NCI-H1694 (cell line): ENCODE measurements at regions not wholly inside any gene's neighbourhood (a gene's known extent, or its start where the extent isn't known, plus 50 kb on each side); places are given as distances from the start of the nearest gene placed in this dataset.
"Not testable (repeated sequence)": the region's sequence is repeated elsewhere in the genome, so short reads cannot be mapped to it uniquely, and the experiment has no call there.

ENCODE experiments used
- DNase-seq: peaks from one replicate; lab custom pipeline; 2025; lab: John Stamatoyannopoulos, UW

- no peak for DNase-seq
These were observed 79.1 kb downstream of the CTH start for GRCh38 chr1:70490153-70490552.

GRCh38 chr1:70495370-70495769 lies 84.3 kb downstream of the CTH start:
- no peak for DNase-seq

GRCh38 chr1:70496181-70496580 lies 85.1 kb downstream of the CTH start:
- DNase-seq: no peak

- no peak for DNase-seq
These were observed 86.1 kb downstream of the CTH start for GRCh38 chr1:70497152-70497551.

- no peak for DNase-seq
These were observed 87.6 kb downstream of the CTH start for GRCh38 chr1:70498666-70499065.

- DNase-seq: no peak
These were observed 88.6 kb downstream of the CTH start for GRCh38 chr1:70499695-70500094.

GRCh38 chr1:70503358-70503757 lies 92.3 kb downstream of the CTH start:
- no peak for DNase-seq

- DNase-seq: no peak
These were observed 93.2 kb downstream of the CTH start for GRCh38 chr1:70504176-70504820.

GRCh38 chr1:70504821-70505193 lies 93.7 kb downstream of the CTH start:
- no peak for DNase-seq

- not testable (repeated sequence) for DNase-seq
These were observed 96.9 kb downstream of the CTH start for GRCh38 chr1:70507991-70508390.

GRCh38 chr1:70509996-70510876 lies 99.2 kb downstream of the CTH start:
- peak; percentile 45 for DNase-seq

- no peak for DNase-seq
These were observed 106.4 kb downstream of the CTH start for GRCh38 chr1:70517444-70517843.

GRCh38 chr1:70518106-70518505 lies 107.0 kb downstream of the CTH start:
- DNase-seq: no peak

- DNase-seq: peak; percentile 28
These were observed 117.7 kb downstream of the CTH start for GRCh38 chr1:70528590-70529333.

GRCh38 chr1:70536708-70537366 lies 125.8 kb downstream of the CTH start:
- no peak for DNase-seq

- DNase-seq: no peak
These were observed 126.7 kb downstream of the CTH start for GRCh38 chr1:70537788-70538187.

GRCh38 chr1:70542030-70542429 lies 131.0 kb downstream of the CTH start:
- no peak for DNase-seq

GRCh38 chr1:70542856-70543255 lies 131.8 kb downstream of the CTH start:
- no peak for DNase-seq

GRCh38 chr1:70546726-70547125 lies 135.7 kb downstream of the CTH start:
- no peak for DNase-seq

GRCh38 chr1:70552662-70553566 lies 141.8 kb downstream of the CTH start:
- no peak for DNase-seq

GRCh38 chr1:70553567-70553956 lies 142.5 kb downstream of the CTH start:
- no peak for DNase-seq
